Loucy (cell line): ENCODE measurements at regions not wholly inside any gene's neighbourhood (a gene's known extent, or its start where the extent isn't known, plus 50 kb on each side); places are given as distances from the start of the nearest gene placed in this dataset.
"Not testable (repeated sequence)": the region's sequence is repeated elsewhere in the genome, so short reads cannot be mapped to it uniquely, and the experiment has no call there.

ENCODE experiments used
- H2AFZ ChIP-seq: fragments of 200-600 bp; sonication (generic); 2 replicates; pipeline ENCODE4 v1.6.0; 2016; ENCODE audit warnings: antibody characterized with exemption, mild to moderate bottlenecking, low read length, moderate library complexity
- H3F3A ChIP-seq: fragments of 200-600 bp; 2 replicates; pipeline ENCODE4 v1.6.0; 2016; ENCODE audit warnings: antibody characterized with exemption, low read depth, mild to moderate bottlenecking
- H3K27me3 ChIP-seq: fragments of 200-600 bp; sonication (generic); 2 replicates; pipeline ENCODE4 v1.6.1; 2014; ENCODE audit warnings: low read length, mild to moderate bottlenecking; ENCODE audit not compliant: insufficient read depth, poor library complexity, severe bottlenecking
- H3K36me3 ChIP-seq: fragments of 200-600 bp; sonication (generic); 2 replicates; pipeline ENCODE4 v1.6.1; 2016; ENCODE audit warnings: low read length; ENCODE audit not compliant: insufficient read depth
- H3K4me1 ChIP-seq: fragments of 200-600 bp; sonication (generic); 2 replicates; pipeline ENCODE4 v1.5.1; 2014; ENCODE audit warnings: low read length, mild to moderate bottlenecking; ENCODE audit not compliant: insufficient read depth, poor library complexity, severe bottlenecking
- H3K4me2 ChIP-seq: fragments of 200-600 bp; sonication (generic); 2 replicates; pipeline ENCODE4 v1.6.0; 2014; ENCODE audit warnings: antibody characterized with exemption, low read length, low read depth, mild to moderate bottlenecking; ENCODE audit not compliant: poor library complexity, severe bottlenecking
- H3K4me3 ChIP-seq: fragments of 200-600 bp; sonication (generic); 2 replicates; pipeline ENCODE4 v1.5.1; 2014; ENCODE audit warnings: low read length, mild to moderate bottlenecking, mixed read lengths; ENCODE audit not compliant: poor library complexity, severe bottlenecking
- H3K79me2 ChIP-seq: fragments of 200-600 bp; sonication (generic); 2 replicates; pipeline ENCODE4 v1.6.1; 2014; ENCODE audit warnings: low read length; ENCODE audit not compliant: insufficient read depth
- H3K9ac ChIP-seq: fragments of 200-600 bp; sonication (generic); 2 replicates; pipeline ENCODE4 v1.6.0; 2014; ENCODE audit warnings: mild to moderate bottlenecking, low read depth, low read length, moderate library complexity; ENCODE audit not compliant: poor library complexity, severe bottlenecking
- H3K9me2 ChIP-seq: fragments of 200-600 bp; sonication (generic); replicated peaks from 2 replicates; pipeline ENCODE4 v1.6.1; 2016; ENCODE audit warnings: low read depth, low read length, mixed read lengths
- H3K9me3 ChIP-seq: fragments of 200-600 bp; sonication (generic); 2 replicates; pipeline ENCODE4 v1.6.1; 2014; ENCODE audit warnings: mild to moderate bottlenecking, antibody characterized with exemption, low read length, low read depth; ENCODE audit not compliant: insufficient read depth
- H4K20me1 ChIP-seq: fragments of 200-600 bp; sonication (generic); 2 replicates; pipeline ENCODE4 v1.6.0; 2014; ENCODE audit warnings: antibody characterized with exemption, low read length, mild to moderate bottlenecking; ENCODE audit not compliant: insufficient read depth, poor library complexity, severe bottlenecking

DNA sequence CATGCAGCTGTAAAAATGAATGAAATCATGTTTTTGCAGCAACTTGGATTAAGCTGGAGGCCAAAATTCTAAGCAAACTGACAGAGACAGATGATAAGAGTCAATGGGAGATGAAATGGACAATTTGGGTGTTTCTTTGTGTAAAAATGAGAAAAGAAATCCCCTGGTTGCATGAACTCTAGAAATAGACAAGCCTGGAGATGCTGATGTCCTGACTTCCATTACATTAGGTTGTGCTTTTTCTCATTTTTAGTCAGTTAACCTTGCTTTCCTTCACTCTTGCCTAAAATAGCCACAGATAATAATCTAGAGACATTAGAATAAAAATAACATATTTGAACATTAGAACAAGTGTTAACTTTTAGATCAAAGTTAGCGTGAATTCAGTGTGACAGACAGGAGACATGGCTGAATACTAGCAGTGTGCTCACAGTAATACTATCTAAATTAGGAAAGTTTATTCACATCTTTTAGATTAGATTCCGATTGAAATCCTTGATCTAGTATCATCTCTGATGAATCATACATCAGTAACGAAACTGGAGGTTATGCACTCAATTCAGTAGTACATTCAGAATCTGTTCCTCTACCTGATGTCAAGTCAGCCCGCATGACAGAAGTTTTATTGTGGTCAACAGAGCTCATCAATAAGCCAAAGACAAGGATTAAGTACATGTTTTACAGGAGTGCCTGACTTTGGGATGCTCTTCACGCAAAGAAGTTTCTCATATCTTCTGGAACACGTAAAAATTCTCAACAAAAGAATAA, 948.1 kb downstream of the TMEM121 start:
- H3K4me1 ChIP-seq: peaks cover 37% of the 10 kb centered on the region
- not testable (repeated sequence) for H3K9me2 ChIP-seq, H3K36me3 ChIP-seq, H3K27me3 ChIP-seq, H3F3A ChIP-seq, H4K20me1 ChIP-seq, H3K9me3 ChIP-seq, H2AFZ ChIP-seq
- peak overlapping the region; percentile 73 for H3K9ac ChIP-seq
- H3K4me2 ChIP-seq: peak overlapping the region; percentile 77
- peak overlapping the region; percentile 67 for H3K4me3 ChIP-seq
- peaks cover 58% of the 10 kb centered on the region for H3K79me2 ChIP-seq

DNA sequence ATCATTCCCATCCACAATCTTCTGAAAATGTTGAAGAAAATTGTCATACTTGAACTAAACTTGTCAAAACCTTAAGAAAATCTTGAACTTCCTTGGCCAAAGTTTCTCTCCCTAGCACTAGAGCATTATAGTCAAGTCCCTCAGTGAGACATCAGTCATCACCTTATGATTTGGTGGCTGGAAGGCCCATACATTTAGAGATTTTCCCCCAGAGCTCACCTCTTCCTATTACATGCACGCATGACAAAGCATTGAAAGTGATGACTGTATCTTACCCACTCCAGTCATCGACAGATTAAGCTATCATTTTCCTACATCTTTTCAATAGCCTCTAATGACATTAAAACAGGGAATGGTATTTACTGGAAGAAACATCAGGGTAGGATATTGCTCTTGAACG, 948.8 kb downstream of the TMEM121 start:
- Histone ChIP-seq H3K9ac (peak overlapping the region; percentile 73), H3K4me3 (peak overlapping the region; percentile 67), H3K4me2 (peak overlapping the region; percentile 77), H3K4me1 (peaks cover 29% of the 10 kb centered on the region), H3K79me2 (peaks cover 52% of the 10 kb centered on the region)
- H4K20me1 ChIP-seq, H3K9me2 ChIP-seq, H2AFZ ChIP-seq, H3K9me3 ChIP-seq, H3F3A ChIP-seq, H3K36me3 ChIP-seq, H3K27me3 ChIP-seq: not testable (repeated sequence)

DNA sequence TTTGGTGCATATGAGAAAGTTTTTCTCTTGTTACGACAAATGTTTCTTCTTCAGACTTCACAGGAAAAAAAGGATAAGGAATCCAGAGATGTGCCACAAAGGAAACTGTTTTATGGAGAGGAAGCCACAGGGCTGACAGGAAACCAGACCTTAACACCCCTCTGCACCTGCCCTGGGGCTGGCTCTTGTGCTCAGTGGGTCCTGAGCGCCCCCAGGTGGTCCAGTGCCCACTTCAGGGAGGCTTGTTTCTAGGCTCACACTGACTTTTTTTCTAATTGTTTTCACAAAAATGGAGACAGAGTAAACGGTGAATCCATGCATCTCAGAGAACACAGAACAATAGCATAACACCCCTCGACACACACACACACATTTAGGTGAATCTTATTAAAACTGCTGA, 951.2 kb downstream of the TMEM121 start:
- not testable (repeated sequence) for H3K4me3 ChIP-seq, H3K27me3 ChIP-seq, H3F3A ChIP-seq, H3K9ac ChIP-seq, H3K9me3 ChIP-seq, H3K36me3 ChIP-seq, H2AFZ ChIP-seq, H3K9me2 ChIP-seq, H4K20me1 ChIP-seq, H3K4me2 ChIP-seq
- peaks cover 21% of the 10 kb centered on the region for H3K4me1 ChIP-seq
- H3K79me2 ChIP-seq: peaks cover 34% of the 10 kb centered on the region

DNA sequence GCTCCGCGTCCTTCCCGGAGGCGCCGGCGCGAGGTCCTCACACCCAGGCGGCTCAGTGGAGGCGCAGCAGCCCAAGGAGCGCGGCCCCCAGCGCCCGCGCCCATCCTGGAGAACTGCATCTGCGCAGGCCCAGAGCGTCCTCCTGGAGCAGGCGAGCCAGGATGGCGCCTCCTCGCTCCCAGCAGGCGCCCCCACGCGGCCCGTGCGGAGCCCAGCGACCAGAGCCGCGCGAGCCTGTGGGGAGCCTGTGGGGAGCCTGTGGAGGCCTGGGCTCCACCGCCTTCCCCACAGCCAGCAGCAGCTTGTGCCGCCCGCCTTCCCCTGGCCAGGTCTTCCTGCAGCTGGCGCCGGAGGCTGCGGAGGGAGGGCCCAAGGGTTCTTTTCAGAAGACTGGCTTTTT, 953.9 kb downstream of the TMEM121 start:
- not testable (repeated sequence) for H3K9me3 ChIP-seq, H3K9me2 ChIP-seq, H2AFZ ChIP-seq, H3K4me3 ChIP-seq, H3F3A ChIP-seq, H3K4me2 ChIP-seq, H4K20me1 ChIP-seq, H3K9ac ChIP-seq, H3K36me3 ChIP-seq, H3K4me1 ChIP-seq, H3K27me3 ChIP-seq
- H3K79me2 ChIP-seq: peaks cover 12% of the 10 kb centered on the region

DNA sequence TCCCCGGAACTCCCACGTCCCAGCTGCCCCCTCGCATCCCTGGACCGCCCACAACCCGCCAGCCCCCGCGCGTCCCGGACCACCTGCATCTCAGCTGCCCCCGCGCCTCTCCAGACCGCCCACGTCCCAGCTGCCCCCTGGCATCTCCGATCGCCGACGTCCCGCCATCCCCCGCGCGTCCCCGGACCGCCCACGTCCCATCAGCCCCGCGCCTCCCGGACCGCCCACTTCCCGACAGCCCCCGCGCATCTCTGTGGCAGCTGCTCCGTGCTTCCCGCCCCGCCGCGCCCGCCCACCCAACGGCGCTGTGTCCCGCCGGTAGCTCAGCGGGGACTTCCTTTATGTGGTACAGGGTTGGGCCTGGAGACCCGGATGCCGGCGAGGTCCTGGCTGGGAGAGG, 955.8 kb downstream of the TMEM121 start:
- H3K4me1 ChIP-seq, H3K9me2 ChIP-seq, H3K36me3 ChIP-seq, H3F3A ChIP-seq, H4K20me1 ChIP-seq, H3K27me3 ChIP-seq, H3K4me2 ChIP-seq, H3K4me3 ChIP-seq, H3K79me2 ChIP-seq, H3K9ac ChIP-seq, H3K9me3 ChIP-seq, H2AFZ ChIP-seq: not testable (repeated sequence)
